GM23338 (cell line): ENCODE measurements at regions not wholly inside any gene's neighbourhood (a gene's known extent, or its start where the extent isn't known, plus 50 kb on each side); places are given as distances from the start of the nearest gene placed in this dataset.

ENCODE experiments used
- EZH2 ChIP-seq: fragments of 200-600 bp; sonication (generic); IDR thresholded peaks from one replicate; pipeline ENCODE4 v1.8.0; 2017; ENCODE audit warnings: antibody characterized with exemption, mild to moderate bottlenecking, low read depth; ENCODE audit not compliant: unreplicated experiment
- EZH2phosphoT487 ChIP-seq: fragments of 200-600 bp; sonication (generic); IDR thresholded peaks from one replicate; pipeline ENCODE4 v1.8.1; 2018; ENCODE audit warnings: antibody characterized with exemption; ENCODE audit not compliant: unreplicated experiment
- JUNB ChIP-seq: IDR thresholded peaks from one replicate; pipeline ENCODE4 v1.6.1; 2016; ENCODE audit warnings: antibody characterized with exemption; ENCODE audit not compliant: unreplicated experiment
- NANOG ChIP-seq: IDR thresholded peaks from 2 replicates; pipeline ENCODE4 v1.6.1; 2016; ENCODE audit warnings: antibody characterized with exemption, borderline replicate concordance
- ZNF462 ChIP-seq: fragments of 250-450 bp; sonication (Bioruptor Pico); IDR thresholded peaks from 2 replicates; pipeline ENCODE4 v1.5.0; 2020; ENCODE audit warnings: mild to moderate bottlenecking, moderate library complexity
- TF ChIP-seq, protein P1 (sequence below): IDR thresholded peaks from 2 replicates; pipeline ENCODE4 v1.6.1; 2016; ENCODE audit warnings: antibody characterized with exemption
- TF ChIP-seq, protein P2 (sequence below), 2 experiments: fragments of 200-600 bp in 1 of 2; sonication (generic) in 1 of 2; conservative IDR thresholded peaks; 2 replicates each; pipeline versions ENCODE4 v1.5.1 to v1.6.1; 2016 to 2017; ENCODE audit warnings: antibody characterized with exemption in 2 of 2, low read depth in 2 of 2, mild to moderate bottlenecking in 2 of 2, moderate library complexity in 1 of 2

GRCh38 chr7:87000344-87000743, 59.1 kb downstream of the ELAPOR2 start (continued):
- no peak for TF ChIP-seq ZNF462 (CRISPR knock-in tag)
- no peak for TF ChIP-seq EZH2
- TF ChIP-seq JUNB = no peak
- TF ChIP-seq EZH2phosphoT487 = no peak
- TF ChIP-seq, protein P1, sequence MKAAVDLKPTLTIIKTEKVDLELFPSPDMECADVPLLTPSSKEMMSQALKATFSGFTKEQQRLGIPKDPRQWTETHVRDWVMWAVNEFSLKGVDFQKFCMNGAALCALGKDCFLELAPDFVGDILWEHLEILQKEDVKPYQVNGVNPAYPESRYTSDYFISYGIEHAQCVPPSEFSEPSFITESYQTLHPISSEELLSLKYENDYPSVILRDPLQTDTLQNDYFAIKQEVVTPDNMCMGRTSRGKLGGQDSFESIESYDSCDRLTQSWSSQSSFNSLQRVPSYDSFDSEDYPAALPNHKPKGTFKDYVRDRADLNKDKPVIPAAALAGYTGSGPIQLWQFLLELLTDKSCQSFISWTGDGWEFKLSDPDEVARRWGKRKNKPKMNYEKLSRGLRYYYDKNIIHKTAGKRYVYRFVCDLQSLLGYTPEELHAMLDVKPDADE = no peak
- TF ChIP-seq, protein P2, sequence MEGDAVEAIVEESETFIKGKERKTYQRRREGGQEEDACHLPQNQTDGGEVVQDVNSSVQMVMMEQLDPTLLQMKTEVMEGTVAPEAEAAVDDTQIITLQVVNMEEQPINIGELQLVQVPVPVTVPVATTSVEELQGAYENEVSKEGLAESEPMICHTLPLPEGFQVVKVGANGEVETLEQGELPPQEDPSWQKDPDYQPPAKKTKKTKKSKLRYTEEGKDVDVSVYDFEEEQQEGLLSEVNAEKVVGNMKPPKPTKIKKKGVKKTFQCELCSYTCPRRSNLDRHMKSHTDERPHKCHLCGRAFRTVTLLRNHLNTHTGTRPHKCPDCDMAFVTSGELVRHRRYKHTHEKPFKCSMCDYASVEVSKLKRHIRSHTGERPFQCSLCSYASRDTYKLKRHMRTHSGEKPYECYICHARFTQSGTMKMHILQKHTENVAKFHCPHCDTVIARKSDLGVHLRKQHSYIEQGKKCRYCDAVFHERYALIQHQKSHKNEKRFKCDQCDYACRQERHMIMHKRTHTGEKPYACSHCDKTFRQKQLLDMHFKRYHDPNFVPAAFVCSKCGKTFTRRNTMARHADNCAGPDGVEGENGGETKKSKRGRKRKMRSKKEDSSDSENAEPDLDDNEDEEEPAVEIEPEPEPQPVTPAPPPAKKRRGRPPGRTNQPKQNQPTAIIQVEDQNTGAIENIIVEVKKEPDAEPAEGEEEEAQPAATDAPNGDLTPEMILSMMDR (conservative IDR thresholded peaks at IDR 0.05; ENCODE audit: low read depth in 2 of 2) = no peak
- no peak for TF ChIP-seq NANOG
